Stimulated activated naive CD8-positive, alpha-beta T cell treated with anti-CD3 and anti-CD28 coated beads, Interleukin-15, Interleukin-2, amounts not matched to agents 100 U/mL and 50 U/mL, for 24 hours (primary cell): ENCODE measurements at regions not wholly inside any gene's neighbourhood (a gene's known extent, or its start where the extent isn't known, plus 50 kb on each side); places are given as distances from the start of the nearest gene placed in this dataset.

Source experiments
- ATAC-seq: fragments of 150-1000 bp; cut with Tn5 transposase; one replicate; pipeline ENCODE4 v1.10.0; 2021
- DNase-seq: peaks from one replicate; pipeline ENCODE4 v3.0.0; 2021

DNA sequence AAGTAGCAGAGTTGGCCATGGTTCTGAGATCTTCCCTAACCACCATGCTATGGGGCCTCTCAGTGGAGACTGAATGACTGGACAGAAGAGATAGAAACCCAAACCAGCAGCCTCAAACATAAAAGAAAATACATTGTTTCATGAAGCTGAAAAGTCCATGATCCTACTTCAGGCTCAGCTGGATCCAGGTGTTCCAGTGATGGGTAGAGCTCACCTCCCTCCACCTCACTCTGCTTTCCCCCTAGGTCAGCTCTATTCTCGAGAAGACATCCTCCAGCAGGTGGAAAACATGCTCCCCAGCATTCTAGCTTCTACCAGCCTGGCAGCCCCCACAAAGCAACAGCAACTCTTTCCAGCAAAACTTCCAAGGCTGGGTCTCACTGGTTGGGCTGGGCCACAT, 132.1 kb downstream of the OAT start:
- DNase-seq (no peak), ATAC-seq (no peak)

DNA sequence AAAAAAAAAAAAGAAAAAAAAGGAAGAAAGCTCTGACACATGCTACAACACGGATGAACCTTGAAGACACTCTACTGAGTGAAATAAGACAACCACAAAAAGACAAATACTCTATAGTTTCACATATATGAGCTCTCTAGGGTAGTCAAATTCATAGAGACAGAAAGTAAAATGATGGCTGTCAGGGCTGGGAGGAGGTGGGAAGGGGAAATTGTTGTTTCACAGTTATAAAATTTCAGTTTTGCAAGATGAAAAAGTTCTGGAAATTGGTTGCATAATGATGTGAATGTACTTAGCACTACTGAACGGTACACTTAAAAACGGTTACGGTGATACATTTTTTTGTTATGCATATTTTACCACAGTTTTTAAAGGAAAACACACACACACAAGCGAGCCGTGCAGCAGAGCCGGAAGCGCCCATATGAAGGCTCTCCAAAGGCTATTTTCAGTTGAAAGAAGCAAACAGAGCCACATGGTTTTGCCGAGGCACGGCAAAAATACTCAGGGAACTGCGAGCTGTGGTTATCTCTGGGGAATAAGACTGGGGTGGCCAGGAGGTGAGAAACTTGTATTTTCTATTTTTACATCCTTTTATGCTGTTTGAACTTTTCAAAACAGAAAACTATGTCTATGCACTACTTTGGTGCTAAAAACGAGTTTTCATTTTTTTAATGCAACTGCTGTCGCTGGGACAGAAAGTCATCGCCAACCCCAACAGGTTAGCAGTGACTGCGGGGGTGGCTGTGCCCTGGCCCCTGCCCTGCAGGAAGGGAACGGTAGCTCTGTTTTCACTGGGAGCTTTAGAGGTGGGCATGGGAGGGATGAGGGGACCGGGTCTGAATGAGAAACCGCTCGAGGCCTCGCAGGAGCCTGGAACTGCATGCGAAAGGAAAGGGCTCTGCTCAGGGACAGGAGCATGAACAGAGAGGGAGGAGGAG, 132.9 kb downstream of the OAT start:
- ATAC-seq (no peak), DNase-seq (no peak)

DNA sequence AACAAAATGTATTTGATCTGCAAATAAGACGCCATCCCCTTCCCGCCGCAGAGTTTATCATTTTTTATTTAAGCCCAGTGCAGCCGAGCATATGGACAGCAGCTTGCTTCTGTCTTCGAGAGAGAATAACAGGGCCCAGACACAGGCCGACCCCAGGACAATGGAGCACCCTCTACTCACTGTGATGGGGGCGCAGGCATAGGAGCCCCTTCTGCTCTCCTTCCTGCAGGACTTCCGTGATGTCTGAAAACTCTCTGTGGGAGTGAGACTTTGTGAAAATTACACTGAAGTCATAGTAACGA, 134.8 kb downstream of the OAT start:
- ATAC-seq (no peak), DNase-seq (no peak)

DNA sequence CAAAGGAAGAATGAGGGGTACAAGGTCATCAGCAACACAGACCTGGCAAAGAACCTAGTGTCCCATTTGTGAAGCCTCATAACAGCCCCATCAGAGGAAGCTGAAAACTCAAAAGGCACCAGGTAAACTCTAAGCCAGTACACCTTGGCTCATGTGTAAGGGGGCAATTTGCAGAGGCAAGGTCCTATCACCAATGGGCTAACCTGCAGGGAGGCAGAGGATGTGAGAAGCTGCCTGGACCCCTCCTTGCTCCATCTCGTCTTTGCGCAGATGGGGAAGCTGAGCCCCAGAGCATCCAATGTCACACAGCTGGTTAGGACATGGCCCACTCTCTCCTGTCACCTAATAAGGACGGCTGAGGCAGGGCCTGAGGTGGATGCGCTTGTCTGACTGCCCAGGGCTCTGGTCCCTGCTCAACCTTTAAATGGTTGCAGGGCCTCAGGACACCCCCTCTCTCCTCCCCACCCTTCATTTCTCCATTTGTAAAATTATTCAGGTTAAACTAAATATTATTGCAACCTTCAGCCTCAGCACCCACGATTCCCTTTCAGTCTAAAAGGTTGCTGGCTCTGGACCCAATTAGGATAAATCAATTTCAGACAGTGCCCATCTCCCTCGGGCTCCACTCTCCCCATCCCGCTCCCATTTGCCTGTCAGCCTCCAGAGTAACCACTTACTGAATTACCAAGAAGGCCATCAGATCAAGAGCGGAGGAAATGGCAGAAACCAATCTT, 135.3 kb downstream of the OAT start:
- DNase-seq (no peak), ATAC-seq (no peak)

DNA sequence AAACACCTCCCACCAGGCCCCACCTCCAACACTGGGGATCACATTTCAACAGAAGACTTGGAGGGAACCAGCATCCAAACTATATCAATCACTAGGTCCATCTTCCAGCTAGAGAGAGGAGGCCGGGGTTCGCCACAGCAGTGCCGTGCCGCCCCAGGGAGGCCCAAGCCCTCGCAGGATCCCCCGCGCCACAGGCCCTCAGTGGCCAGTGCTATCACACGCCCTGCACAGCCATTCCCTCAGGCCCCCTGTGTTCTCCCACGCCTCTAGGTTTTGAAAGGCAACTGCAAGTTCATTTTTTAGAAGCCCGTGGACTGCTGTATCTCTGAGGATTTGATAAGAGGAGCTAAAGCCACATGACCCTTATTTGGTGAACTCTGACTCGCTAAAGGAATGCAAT, 136.4 kb downstream of the OAT start:
- ATAC-seq (no peak), DNase-seq (no peak)

DNA sequence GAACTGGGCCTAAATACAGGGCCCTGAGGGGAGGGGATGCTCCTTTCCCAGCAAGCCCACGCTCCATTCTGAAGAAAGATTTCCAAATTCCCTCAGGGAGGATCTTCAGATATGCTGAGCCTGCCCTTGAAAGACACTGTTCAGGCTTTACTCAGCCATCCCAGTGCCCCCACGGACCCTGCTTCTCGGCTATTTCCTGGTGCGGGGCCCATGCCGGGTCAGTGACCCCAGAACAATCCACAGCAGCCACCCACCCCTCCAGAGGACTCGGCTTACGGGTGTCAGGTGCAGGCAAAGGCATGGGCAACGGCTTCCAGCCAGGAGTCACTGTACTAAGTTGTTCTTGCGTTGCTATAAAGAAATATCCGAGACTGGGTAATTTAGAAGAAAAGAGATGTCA, 137.1 kb downstream of the OAT start:
- ATAC-seq: no peak

DNA sequence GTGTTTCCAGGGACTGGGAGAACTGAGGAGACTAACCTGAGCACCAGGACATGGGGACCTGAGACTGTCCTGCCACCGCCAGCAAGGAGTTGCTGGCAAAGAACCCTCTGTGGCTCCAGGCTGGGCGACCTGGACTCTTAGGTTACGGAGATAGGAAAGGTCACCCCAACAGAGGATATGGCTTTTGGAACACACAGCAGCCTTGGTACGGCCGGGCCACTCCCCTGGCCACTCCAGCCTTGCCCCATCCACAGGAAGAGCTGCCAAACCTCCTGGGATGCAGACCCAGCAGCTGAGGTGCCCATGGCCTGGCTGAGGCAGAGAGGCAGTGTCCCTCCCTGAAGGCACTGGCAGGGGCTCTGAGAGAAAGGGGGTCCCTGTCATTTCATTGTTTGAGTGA, 137.8 kb downstream of the OAT start:
- no peak for DNase-seq
- no peak for ATAC-seq

More for the DNA sequence above, 137.1 kb downstream of the OAT start:
- no peak for DNase-seq

DNA sequence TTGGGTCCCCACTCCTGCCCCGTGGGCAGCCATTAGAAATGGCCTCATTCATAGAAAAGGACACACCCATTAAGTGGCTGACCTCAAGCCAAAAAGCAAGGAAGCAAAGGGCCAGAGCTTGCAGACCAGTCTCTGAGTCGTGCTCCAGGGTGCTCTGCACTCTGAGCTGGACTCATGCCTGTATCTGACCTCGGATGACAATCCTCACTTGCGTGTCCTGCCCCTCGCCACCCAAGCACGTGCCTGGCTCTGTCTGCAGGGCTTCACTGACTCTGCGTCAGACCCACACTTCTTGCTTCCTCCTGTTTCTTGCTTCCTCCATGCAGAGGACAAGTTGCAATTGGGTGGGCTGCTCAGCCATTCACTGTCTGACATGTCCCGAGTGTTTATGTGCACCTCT, 138.8 kb downstream of the OAT start:
- DNase-seq: no peak
- ATAC-seq: no peak

DNA sequence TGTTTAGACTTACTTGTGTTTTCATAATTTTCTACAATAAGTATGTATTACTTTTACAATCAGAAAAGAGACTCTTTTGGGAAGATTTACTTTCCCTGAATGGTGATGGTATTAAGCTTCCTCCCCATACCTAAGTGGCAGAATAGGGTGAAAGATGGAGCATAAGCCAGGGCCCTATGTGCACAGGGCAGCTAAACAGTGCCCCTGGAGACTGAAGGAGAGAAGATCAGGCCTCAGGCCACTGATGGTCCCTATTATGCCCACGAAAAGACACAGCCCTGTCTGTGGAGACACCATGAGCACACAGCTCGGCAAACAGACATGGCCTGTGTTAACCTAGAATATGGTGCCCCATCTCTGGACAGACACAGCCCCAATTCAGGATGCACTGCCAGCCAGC, 139.4 kb downstream of the OAT start:
- DNase-seq (no peak), ATAC-seq (no peak)

DNA sequence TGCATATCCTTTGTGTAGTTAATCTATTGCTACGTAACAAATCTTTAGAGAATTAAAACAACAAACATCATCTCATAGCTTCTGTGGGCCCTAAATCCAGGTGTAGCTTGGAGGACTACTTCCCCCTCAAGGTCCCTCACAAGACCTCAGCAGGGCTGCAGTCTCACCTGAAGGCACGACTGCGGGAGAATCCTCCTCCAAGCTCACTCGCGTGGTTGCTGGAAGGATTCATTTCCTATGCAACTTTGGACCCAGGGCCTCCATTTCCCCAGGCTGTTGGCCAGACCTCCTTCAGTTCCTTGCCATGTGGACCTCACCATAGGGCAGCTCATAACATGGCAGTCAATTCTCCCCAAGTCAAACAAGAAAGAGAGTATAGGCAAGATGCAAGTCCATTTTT, 140.4 kb downstream of the OAT start:
- no peak for DNase-seq

DNA sequence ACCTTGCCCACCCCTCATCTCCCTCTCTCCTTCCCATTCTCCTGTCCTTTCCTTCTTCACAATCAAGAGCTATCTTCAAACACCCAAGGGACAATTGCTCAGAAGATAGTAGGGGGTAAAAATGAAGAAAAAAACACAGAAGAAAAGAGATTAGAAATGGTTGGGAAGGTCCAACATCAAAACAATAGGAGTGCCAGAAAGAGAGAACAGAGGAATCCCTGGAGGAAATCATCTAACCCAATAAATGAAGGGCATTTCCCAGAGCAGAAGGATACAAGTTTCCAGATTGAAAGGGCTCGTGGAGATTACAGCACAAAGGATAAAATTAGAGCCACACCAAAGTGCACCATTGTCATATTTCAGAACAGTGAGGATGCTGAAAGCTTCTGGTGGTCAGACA, 145.6 kb downstream of the OAT start:
- ATAC-seq: no peak
- DNase-seq: no peak

More for the DNA sequence above, 140.4 kb downstream of the OAT start:
- ATAC-seq: no peak

DNA sequence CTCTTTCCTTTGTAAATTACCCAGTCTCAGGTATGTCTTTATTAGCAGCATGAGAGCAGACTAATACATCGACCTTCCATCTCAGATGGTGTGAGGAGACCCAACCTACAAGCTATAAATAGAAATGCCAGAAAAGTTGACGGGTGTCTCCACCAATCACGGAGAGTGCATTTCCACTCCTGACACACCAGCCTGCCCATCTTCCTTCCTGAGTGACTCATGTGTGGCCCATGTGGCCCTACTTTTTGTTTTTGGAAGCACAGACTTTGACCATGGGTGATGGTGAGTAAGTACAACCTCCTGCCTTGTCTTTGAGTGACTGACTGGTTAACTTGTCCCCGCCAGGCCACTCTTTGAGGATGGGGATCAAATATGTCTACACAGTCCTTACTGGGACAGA, 147.0 kb downstream of the OAT start:
- DNase-seq (no peak), ATAC-seq (no peak)

DNA sequence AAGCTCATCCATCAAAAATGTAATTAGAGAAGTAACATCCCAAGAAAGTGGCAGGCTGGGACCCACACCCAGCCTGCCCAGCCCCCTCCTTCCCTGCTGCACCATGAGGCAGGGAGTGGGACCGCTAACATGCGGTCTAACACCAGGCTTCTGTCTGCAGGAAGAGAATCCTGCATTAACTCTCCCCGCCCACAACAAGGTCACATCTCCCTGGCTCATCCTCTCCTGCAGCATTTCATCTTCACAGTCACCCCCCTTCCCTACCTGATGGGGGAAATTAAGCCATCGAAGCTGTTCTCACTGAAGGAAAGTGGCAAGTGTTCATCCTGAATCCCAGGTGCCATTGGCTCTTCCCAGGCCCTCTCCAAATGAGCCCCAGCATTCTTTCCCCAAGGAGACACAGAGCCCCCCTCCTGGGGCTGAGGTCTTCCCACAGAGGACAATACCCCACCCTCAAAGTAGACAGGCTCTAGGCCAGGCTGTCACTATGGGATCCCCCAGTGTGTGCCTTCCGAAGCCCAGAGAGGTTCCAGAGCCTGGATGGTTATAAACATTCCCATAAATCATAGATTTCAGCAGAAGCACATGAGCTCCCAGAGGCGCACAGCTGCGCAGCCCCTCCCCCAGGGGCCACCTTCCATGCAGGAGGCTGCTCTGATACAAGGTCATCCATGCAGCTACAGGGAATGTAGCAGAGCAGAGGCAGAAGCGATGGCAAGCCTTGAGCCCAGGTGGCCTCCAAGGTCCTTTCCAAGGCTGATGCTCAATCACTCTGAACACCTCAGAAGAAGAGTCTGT, 148.0 kb downstream of the OAT start:
- no peak for ATAC-seq
- no peak for DNase-seq

DNA sequence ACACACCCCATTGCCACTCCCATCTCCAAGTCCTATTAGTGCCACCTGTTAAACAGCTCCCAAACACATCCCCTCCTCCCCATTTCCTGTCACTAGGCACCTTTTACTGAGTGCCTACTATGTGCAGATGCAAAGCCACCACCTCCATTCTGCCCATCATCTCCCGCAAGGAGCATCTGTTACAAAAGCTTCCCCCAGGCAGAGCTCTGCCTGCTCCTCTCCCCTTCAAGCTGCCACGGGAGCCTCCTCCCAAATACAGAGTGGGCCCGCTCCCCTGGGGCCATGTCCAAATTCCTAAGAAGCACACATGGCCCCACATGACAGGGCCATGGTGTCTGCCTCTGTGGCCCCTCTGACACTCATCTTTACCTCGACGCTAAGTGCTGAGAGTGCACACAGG, 149.7 kb downstream of the OAT start:
- DNase-seq (no peak), ATAC-seq (no peak)

DNA sequence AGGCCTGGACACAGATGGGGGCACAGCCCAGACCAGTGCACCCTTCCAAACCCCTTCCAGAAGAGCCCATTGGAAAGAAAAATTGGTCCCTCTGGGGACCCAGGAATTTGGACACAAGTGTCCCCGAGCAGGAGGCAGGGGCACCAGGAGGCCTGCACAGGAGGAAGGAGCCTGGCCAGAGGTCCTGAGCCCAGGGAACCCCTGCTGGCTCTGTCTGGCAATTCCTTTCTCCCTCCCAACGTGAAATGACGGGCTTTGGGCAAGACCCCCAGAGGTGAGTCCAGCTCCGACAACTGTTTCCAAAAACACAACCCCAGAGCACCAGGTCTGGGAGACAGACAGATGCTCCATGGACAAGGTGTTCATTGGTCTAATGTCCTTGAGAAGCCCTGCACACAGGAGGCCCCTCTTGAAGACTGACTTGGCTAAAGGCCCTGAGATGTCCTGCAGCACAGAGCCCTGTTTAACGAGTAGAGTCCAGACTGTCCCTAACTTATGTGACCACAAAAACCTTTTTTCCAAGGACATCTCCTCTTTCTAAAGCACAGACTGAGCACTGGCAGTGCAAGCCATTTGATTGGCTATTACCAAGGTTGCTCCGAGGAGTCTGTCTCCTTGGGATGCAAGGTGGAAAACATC, 150.7 kb downstream of the OAT start:
- DNase-seq (no peak), ATAC-seq (no peak)

DNA sequence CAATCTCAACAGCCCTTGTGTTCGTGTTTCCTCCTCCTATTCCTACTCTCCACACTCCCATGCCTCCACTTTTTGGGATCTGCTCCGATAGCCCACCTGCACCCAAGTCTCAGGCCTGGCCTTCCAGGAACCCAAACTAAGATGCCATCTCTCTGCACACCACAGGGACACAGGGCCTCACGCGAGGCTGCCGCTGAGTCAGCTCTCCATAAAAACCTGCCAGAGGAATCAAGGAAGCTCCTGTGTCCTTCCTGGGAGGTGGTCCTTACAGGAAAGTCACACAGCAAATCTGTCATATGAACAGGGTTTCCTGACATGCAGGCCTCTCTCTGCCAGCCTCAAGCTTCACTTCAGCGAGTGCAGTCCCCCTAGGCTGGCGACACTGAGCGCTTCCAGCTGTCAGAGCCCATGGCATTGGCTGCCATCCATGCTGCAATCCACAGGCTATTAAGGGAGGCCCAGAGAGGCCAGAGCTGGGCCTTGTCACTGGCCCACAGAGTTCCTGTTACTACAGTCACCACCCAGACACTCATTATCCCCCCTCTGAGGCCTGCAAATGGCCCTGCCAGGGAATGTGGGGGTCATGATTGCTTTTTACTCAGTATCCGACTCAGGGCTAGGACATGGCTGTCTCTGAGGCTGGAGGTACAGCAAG, 151.4 kb downstream of the OAT start:
- ATAC-seq: no peak
- no peak for DNase-seq

DNA sequence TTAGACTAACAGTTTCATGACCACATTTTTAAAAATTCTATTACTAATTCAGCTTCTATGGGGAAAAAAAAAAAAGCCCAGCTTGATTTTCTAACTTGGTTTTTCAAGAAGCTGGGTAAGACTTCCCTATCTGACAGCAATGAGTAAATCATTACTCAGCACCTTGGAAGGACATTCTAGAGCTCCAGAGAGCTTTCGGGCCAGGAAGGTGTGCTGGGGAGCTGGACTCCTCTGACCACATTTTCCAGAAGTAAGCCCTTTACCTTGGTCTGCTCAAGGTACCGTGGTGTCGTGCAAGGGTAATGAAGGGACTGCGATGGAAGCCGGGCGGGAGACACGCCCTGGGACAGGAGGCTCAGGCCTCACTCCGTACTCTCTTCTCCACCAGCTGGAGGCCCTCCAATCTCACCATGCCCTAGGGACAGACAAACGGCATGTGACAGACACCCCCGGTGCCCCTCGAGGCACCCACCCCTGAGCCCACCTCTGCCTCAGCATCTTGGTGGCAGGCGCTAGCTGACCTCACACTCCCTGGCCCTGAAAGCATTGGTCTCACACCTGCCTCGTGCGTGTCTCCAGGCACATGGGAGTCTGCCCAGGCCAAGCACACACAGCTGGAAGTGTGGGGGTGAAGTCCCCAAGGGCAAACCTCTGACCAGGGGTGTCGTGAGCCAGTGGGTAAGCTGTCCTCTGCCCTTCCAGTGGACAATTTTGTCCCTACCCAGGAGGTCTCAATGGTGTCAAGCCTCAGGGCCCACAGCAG, 152.1 kb downstream of the OAT start:
- no peak for DNase-seq
- no peak for ATAC-seq

DNA sequence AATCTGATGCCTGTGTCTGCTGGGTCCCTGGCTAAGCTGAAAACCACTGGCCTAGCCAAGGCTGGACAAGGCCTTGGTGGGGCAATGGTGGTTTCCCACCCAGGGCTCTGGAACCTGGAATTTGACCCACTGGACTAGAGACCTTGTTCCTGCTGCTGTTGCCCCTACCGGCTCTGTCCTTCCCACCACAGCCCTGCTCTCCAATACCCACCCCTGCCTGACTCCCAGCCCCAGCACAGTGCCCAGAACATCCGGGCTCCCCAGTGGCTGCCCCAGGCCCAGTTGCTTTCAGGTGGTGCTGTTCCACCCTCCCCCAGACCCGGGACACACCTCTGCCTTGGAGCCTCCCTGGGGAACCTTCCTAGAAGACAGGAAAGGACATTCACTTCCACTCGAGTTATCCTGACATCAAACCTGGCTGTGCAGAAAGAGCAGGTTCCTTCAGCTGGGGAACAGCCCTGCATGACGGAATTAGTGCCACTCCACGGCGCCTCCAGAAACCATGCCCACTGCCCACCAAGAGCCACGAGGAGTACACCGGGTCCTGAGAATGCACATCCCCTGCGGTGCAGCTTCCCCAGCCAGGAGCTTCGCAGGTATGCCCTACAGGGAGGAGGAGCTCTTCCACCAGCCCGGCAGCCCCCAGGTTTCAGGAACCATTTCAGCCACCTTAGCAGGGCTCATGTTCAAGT, 152.8 kb downstream of the OAT start:
- no peak for DNase-seq
- ATAC-seq: no peak

DNA sequence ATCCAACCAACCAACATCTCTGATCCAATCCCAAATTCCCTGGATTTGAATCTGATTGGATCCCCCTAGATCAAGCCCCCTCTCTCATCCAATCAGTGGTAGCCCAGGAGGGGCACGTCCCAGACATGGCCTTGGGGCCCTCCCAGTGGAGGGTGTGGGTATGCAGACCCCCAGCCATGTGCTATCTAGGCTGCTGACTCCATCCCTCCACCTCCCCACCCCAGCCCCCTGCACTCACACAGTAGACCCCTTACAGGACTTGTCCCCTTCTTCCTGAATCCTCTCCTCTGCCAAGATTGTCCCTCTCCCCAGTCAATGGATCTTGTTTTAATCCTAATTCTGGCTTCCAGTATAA, 153.4 kb downstream of the OAT start:
- no peak for DNase-seq
- ATAC-seq: no peak

DNA sequence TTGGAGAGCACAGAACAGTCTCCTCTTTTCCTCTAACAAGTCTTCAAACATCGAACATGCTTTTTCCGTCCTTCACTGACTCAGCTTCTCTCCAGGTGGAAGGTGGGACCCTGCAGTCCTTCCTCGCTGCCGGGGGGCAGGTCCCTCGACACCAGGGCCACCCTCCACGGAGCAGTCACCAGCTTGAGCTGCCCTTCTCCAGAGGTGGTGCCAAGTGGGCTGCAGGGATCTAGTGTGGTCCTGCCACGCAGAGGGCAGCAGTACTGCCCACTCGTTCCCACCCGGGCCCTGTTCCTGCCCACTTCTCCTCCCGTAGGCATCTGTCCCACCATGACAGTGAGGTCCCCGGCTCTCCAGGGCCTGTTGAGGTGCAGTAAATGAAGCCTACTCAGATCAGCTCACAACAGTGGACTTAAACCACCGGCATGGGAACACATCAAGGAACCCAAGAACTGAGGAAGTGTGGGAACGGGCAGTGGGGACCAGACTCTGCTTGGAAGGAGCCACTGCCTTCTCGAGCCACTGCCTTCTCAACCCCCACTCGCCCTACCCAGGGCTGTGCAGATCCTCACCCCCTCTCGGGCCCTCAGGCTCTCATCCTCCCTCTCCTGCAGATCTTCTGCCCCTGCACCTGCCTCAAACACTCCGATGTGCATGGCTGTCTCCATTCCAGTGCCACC, 153.9 kb downstream of the OAT start:
- no peak for DNase-seq
- ATAC-seq: no peak
